Tibial nerve (tissue), 4 donors: ENCODE measurements at regions not wholly inside any gene's neighbourhood (a gene's known extent, or its start where the extent isn't known, plus 50 kb on each side); places are given as distances from the start of the nearest gene placed in this dataset.

Experiments used
- DNase-seq, 2 donors: peaks; one replicate each; pipeline ENCODE4 v3.0.0-alpha.2; 2019; ENCODE audit warnings: low spot score in 2 of 2
- H3K27ac ChIP-seq, 4 donors: fragments of 200-600 bp; sonication (generic) in 3 of 4; one replicate each; pipeline ENCODE4 v1.5.1; 2017 to 2019; ENCODE audit warnings: mild to moderate bottlenecking in 1 of 4
- H3K27me3 ChIP-seq, 2 donors: fragments of 200-600 bp; sonication (generic) in 1 of 2; one replicate each; pipeline versions ENCODE4 v1.5.1 to v1.6.0; 2017 to 2019
- H3K36me3 ChIP-seq, 3 donors: fragments of 200-600 bp; sonication (generic); one replicate each; pipeline ENCODE4 v1.5.1; 2018 to 2019
- H3K4me1 ChIP-seq, 4 donors: fragments of 200-600 bp; sonication (generic) in 3 of 4; one replicate each; pipeline ENCODE4 v1.5.1; 2017 to 2019
- H3K4me3 ChIP-seq, 4 donors: fragments of 200-600 bp; sonication (generic) in 3 of 4; one replicate each; pipeline ENCODE4 v1.5.1; 2017 to 2019; ENCODE audit warnings: mild to moderate bottlenecking in 1 of 4, moderate library complexity in 1 of 4
- H3K9me3 ChIP-seq, 4 donors: fragments of 200-600 bp; sonication (generic) in 3 of 4; one replicate each; pipeline ENCODE4 v1.5.1; 2017 to 2019
- CTCF ChIP-seq, 5 experiments: fragments of 200-600 bp in 3 of 5; fragments of 450-650 bp in 2 of 5; sonication (generic) in 3 of 5; IDR thresholded peaks; one replicate each; pipeline ENCODE4 v1.5.1; 2016 to 2019; ENCODE audit warnings: antibody characterized with exemption in 5 of 5, mild to moderate bottlenecking in 3 of 5, moderate library complexity in 2 of 5
- EP300 ChIP-seq, 2 donors: sonication (generic); formaldehyde crosslinking; IDR thresholded peaks; one replicate each; pipeline ENCODE4 v1.6.1; 2017; ENCODE audit warnings: antibody characterized with exemption in 2 of 2, mild to moderate bottlenecking in 1 of 2
- POLR2A ChIP-seq, 2 donors: fragments of 450-650 bp; IDR thresholded peaks; one replicate each; pipeline ENCODE4 v1.6.1; 2017; ENCODE audit warnings: antibody characterized with exemption in 2 of 2, mild to moderate bottlenecking in 2 of 2, moderate library complexity in 2 of 2
- WGBS, 2 donors: methylation state at CpG; one replicate each; pipeline ENCODE4 v1.1.5; 2018; 5-methylcytosine and 5-hydroxymethylcytosine counted together

- no peaks in the 10 kb centered on the region for H3K9me3 ChIP-seq
- no peaks in the 10 kb centered on the region for H3K36me3 ChIP-seq
- H3K4me3 ChIP-seq: no peak overlapping the region
- WGBS, 2 donors: 49 to 57% methylated on average over 2 of the region's 2 CpGs
- no peak overlapping the region for H3K27ac ChIP-seq
- no peaks in the 10 kb centered on the region for H3K27me3 ChIP-seq
- DNase-seq: no peak
- TF ChIP-seq CTCF (IDR thresholded peaks at IDR 0.05): no peak
- TF ChIP-seq POLR2A (IDR thresholded peaks at IDR 0.05): no peak
- no peak for TF ChIP-seq EP300 (IDR thresholded peaks at IDR 0.05)
- peaks cover 0 to 26% (median 3%) of the 10 kb centered on the region in 4 donors for H3K4me1 ChIP-seq
These were observed 312.0 kb downstream of the TLE1 start for GRCh38 chr9:81377320-81377719.

GRCh38 chr9:81375187-81376100 lies 313.9 kb downstream of the TLE1 start:
- DNase-seq: no peak
- H3K9me3 ChIP-seq: no peaks in the 10 kb centered on the region
- H3K27me3 ChIP-seq: no peaks in the 10 kb centered on the region
- no peak overlapping the region for H3K4me3 ChIP-seq
- WGBS, 2 donors: 75 to 78% methylated on average over 10 of the region's 10 CpGs
- H3K36me3 ChIP-seq: no peaks in the 10 kb centered on the region
- H3K27ac ChIP-seq: no peak overlapping the region
- H3K4me1 ChIP-seq: peaks cover 0 to 26% (median 3%) of the 10 kb centered on the region in 4 donors
- TF ChIP-seq CTCF (IDR thresholded peaks at IDR 0.05) (no peak), EP300 (IDR thresholded peaks at IDR 0.05) (no peak), POLR2A (IDR thresholded peaks at IDR 0.05) (no peak)

GRCh38 chr9:81374459-81375186 lies 314.7 kb downstream of the TLE1 start:
- Histone ChIP-seq H3K4me1 (peaks cover 0 to 26% (median 3%) of the 10 kb centered on the region in 4 donors), H3K4me3 (no peak overlapping the region), H3K36me3 (no peaks in the 10 kb centered on the region), H3K27me3 (no peaks in the 10 kb centered on the region), H3K27ac (no peak overlapping the region), H3K9me3 (no peaks in the 10 kb centered on the region)
- TF ChIP-seq CTCF (IDR thresholded peaks at IDR 0.05): no peak
- no peak for TF ChIP-seq EP300 (IDR thresholded peaks at IDR 0.05)
- TF ChIP-seq POLR2A (IDR thresholded peaks at IDR 0.05): no peak
- DNase-seq: no peak
- 66 to 69% methylated on average over 4 of the region's 4 CpGs for WGBS, 2 donors

- no peak for DNase-seq
- WGBS, 2 donors: 71 to 75% methylated on average over 4 of the region's 4 CpGs
- Histone ChIP-seq H3K27ac (peak overlapping the region in 1 of 4 donors; percentile 53), H3K36me3 (no peaks in the 10 kb centered on the region), H3K27me3 (no peaks in the 10 kb centered on the region), H3K9me3 (no peaks in the 10 kb centered on the region), H3K4me1 (peaks cover 0 to 26% (median 3%) of the 10 kb centered on the region in 4 donors), H3K4me3 (no peak overlapping the region)
- TF ChIP-seq CTCF (IDR thresholded peaks at IDR 0.05) (no peak), POLR2A (IDR thresholded peaks at IDR 0.05) (no peak), EP300 (IDR thresholded peaks at IDR 0.05) (no peak)
These were observed 316.1 kb downstream of the TLE1 start for GRCh38 chr9:81373294-81373693.
